ENCODE measurements at regions not wholly inside any gene's neighbourhood (a gene's known extent, or its start where the extent isn't known, plus 50 kb on each side); places are given as distances from the start of the nearest gene placed in this dataset.

DNA sequence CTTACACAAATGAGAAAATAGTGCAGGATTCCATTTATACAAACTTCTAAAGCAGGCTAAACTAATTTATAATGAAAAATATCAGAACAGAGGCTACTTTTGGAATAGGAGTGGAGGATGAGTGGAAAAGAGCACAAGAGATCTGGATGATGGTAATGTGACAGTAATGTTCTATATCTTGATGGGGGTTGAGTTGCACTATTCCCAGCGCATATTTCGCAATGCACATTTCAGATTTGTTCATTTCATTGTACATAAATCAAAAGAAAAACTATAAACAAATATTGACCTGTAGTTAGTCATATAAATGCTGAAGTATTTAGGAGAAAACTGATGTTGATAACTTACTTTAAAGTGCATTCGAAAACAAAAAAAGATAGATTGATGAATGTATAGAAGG lies 177.0 kb upstream of the MAOA start:
- Mint-ChIP-seq H3K27ac (no peak overlapping the region), H3K27me3 (ENCODE audit: insufficient read depth) (no peaks in the 10 kb centered on the region), H3K4me1 (ENCODE audit: low read depth) (no peaks in the 10 kb centered on the region), H3K36me3 (ENCODE audit: low read depth) (no peaks in the 10 kb centered on the region), H3K4me3 (no peak overlapping the region), H3K9me3 (no peaks in the 10 kb centered on the region)
- no peak for DNase-seq (ENCODE audit: low spot score)
- intact Hi-C loops (cut with micrococcal nuclease): no loop called here

DNA sequence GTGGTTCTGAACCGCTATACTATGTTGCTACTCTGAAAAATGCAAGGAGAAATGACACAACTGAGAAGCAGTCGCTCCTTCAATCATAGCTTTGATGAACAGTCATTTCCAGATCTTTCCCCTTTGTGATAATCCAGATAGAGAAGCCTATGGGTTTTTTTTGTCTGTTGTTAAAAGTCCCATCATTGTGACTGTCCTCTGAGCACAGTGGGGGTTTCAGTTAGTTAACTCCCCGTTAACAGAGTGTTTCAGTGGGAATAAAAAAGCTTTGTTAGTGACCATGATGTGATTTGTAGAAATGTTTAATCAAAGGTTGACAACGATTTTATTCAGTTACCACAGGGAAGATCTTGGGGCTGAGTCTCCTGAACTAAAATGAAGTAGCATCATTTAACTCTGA lies 176.2 kb upstream of the MAOA start:
- Mint-ChIP-seq H3K36me3 (ENCODE audit: low read depth) (no peaks in the 10 kb centered on the region), H3K4me1 (ENCODE audit: low read depth) (no peaks in the 10 kb centered on the region), H3K9me3 (no peaks in the 10 kb centered on the region), H3K27me3 (ENCODE audit: insufficient read depth) (no peaks in the 10 kb centered on the region), H3K27ac (no peak overlapping the region), H3K4me3 (no peak overlapping the region)
- intact Hi-C loops (cut with micrococcal nuclease): no loop called here
- no peak for DNase-seq (ENCODE audit: low spot score)

DNA sequence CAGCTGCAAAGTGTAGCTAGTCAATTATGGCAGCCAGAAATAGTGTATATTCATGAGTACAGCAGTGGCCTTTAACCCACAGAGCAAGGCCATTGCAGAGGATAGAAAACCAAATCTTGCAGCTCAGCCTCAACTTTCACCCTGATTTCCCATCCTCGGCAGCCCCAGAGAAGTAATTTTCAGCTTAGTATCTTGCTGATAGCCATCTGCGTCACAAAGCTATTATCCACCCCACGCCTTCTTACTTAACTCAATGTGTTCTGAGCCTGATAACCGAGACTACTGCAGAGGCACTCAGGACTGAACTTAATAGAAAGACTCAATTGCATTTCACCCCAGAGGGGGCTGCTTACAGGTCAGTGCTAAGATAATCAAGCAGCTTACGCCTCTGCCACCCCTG lies 174.5 kb upstream of the MAOA start:
- Mint-ChIP-seq H3K36me3 (ENCODE audit: low read depth) (no peaks in the 10 kb centered on the region), H3K4me1 (ENCODE audit: low read depth) (no peaks in the 10 kb centered on the region), H3K27me3 (ENCODE audit: insufficient read depth) (no peaks in the 10 kb centered on the region), H3K9me3 (no peaks in the 10 kb centered on the region), H3K27ac (no peak overlapping the region), H3K4me3 (no peak overlapping the region)
- intact Hi-C loops (cut with micrococcal nuclease): no loop called here
- no peak for DNase-seq (ENCODE audit: low spot score)

DNA sequence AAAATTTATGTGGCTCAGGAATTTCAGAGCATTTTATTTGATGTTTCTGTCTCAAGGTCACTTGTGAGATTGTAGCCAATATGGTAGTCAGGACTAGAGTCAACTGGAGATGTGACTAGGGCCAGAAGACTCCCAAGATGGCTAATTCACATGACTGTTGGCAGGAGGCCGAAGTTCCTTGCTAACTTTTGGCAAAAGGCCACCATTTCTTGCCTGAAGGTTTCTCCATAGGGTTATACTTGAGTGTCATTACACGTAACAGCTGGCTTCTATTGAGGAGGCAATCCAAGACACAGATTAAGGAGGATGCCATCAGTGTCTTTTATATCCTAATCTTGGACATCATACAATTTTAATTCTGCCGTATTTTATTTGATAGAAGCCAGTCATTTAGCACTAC lies 162.3 kb upstream of the MAOA start:
- Mint-ChIP-seq H3K27me3 (ENCODE audit: insufficient read depth) (no peaks in the 10 kb centered on the region), H3K4me3 (no peak overlapping the region), H3K27ac (no peak overlapping the region), H3K36me3 (ENCODE audit: low read depth) (no peaks in the 10 kb centered on the region), H3K9me3 (no peaks in the 10 kb centered on the region), H3K4me1 (ENCODE audit: low read depth) (no peaks in the 10 kb centered on the region)
- intact Hi-C loops (cut with micrococcal nuclease): no loop called here
- DNase-seq (ENCODE audit: low spot score): no peak

DNA sequence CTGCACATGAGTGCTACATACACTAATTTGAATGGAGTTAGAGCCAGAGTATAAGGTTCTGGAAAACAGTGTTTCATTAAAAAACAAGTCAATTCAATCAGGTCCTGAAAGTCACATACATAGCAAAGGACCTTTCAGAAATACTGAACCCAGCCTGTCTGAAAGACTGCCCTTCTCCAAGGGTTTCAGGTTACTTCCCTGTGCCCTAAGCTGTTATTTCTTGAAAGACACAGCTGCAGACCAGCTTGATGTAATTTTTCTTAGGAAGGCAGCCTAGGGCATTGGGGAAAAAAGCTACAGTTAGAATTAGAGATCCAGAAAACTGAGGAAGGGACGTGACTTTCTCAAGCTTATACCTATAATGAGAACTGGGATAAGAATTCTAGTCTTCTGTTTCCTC lies 155.9 kb upstream of the MAOA start:
- intact Hi-C loops (cut with micrococcal nuclease): no loop called here
- Mint-ChIP-seq H3K4me1 (ENCODE audit: low read depth) (no peaks in the 10 kb centered on the region), H3K4me3 (no peak overlapping the region), H3K9me3 (no peaks in the 10 kb centered on the region), H3K27me3 (ENCODE audit: insufficient read depth) (no peaks in the 10 kb centered on the region), H3K27ac (no peak overlapping the region), H3K36me3 (ENCODE audit: low read depth) (no peaks in the 10 kb centered on the region)
- DNase-seq (ENCODE audit: low spot score): no peak

DNA sequence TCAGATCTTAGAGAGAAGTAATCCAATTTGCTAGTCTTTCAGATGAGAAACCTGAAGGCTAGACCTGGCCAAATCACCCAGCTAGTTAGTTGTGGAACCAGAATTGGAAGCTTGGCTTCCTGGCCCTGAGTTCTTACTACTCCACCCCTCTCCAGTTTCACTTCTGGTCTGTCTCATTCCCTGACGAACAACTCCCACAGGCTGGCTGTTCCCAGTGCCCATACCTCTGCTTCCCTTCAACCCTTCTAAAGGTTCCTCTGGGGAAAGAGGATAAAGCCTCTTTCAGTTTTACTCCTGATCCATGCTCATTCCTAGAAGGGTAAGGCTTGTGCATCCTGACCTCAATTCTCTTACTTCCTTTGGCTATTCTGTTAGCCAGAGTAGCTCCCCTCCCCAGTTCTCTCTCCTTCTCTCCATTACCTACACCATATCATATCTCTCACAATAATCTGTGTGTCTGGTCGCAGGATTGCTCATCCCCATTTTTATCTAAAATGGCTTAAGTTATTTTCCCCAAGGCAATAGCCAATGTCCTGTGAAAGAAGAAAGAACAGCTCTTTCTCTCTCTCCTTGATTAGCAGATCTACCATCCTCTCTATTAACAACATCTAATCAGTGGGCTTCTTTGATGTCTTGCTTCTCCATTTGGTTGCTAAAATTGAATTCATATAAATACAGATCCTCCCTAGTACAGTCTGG lies 155.0 kb upstream of the MAOA start:
- H3K4me1 Mint-ChIP-seq (ENCODE audit: low read depth): no peaks in the 10 kb centered on the region
- no peak overlapping the region for H3K27ac Mint-ChIP-seq
- no peaks in the 10 kb centered on the region for H3K9me3 Mint-ChIP-seq
- H3K36me3 Mint-ChIP-seq (ENCODE audit: low read depth): no peaks in the 10 kb centered on the region
- no peaks in the 10 kb centered on the region for H3K27me3 Mint-ChIP-seq (ENCODE audit: insufficient read depth)
- no peak for DNase-seq (ENCODE audit: low spot score)
- intact Hi-C loops (cut with micrococcal nuclease): no loop called here
- H3K4me3 Mint-ChIP-seq: no peak overlapping the region

DNA sequence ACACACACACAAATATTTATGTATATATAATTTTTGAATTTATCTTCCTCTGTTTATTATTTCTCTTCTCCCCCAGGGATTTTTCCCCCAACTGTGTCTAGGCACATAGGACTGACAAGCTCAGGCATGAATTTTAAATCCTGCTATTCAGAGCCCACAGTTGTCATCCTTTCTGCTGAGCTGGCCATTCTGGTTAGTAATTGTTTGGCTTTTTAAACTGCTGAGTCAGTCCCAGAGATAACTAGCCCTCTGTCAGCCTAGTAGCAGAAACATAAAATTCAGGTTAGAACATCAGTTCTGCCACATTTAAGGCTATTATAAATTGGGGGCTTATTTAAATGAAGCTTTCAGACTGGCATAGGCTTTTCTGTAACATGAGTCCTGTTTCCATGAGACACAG lies 151.7 kb upstream of the MAOA start:
- no peak overlapping the region for H3K4me3 Mint-ChIP-seq
- H3K9me3 Mint-ChIP-seq: no peaks in the 10 kb centered on the region
- H3K27ac Mint-ChIP-seq: no peak overlapping the region
- DNase-seq (ENCODE audit: low spot score): no peak
- no peaks in the 10 kb centered on the region for H3K27me3 Mint-ChIP-seq (ENCODE audit: insufficient read depth)
- intact Hi-C loops (cut with micrococcal nuclease): no loop called here
- H3K36me3 Mint-ChIP-seq (ENCODE audit: low read depth): no peaks in the 10 kb centered on the region
- no peaks in the 10 kb centered on the region for H3K4me1 Mint-ChIP-seq (ENCODE audit: low read depth)

DNA sequence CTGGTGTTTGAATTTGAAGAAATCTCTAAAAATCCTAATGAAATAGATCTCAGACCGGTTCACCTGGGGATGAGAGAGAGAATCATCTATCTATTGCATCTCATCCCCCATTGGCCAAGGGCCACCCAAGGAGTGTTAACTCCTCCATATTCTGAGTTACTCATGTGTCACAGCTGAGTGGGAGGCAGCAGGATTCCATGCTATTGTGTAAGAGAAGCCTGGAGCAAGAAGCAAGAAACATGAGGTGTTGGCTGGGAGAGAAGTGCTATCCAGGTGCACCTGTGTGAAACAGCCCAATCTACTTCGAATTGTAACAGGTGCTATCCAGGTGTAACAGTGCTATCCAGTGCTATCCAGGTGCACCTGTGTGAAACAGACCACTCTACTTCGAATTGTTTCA lies 150.3 kb upstream of the MAOA start:
- no peaks in the 10 kb centered on the region for H3K9me3 Mint-ChIP-seq
- H3K27ac Mint-ChIP-seq: no peak overlapping the region
- no peaks in the 10 kb centered on the region for H3K36me3 Mint-ChIP-seq (ENCODE audit: low read depth)
- H3K4me1 Mint-ChIP-seq (ENCODE audit: low read depth): no peaks in the 10 kb centered on the region
- DNase-seq (ENCODE audit: low spot score): no peak
- intact Hi-C loops (cut with micrococcal nuclease): no loop called here
- H3K4me3 Mint-ChIP-seq: no peak overlapping the region
- peaks cover 1% of the 10 kb centered on the region for H3K27me3 Mint-ChIP-seq (ENCODE audit: insufficient read depth)

DNA sequence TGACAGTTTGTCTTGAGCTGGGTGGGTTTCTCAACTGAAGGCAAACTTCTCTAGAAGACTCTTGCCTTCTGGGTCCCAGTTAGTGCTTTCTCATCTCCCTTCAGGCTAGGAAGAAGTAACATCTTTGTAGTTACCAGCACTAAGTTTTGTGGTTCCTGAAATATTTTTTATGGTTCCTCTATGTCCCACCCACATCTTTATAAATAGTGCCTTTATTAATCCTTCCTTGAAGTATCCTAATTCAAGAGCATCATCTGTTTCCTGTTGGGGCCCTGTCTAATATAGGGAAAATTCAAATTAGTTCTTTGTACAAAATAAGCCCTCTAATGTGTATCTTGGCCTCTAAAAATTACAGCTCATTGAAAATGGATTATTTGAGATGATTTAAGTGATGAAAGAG lies 147.4 kb upstream of the MAOA start:
- Mint-ChIP-seq H3K4me3 (no peak overlapping the region), H3K27ac (no peak overlapping the region), H3K9me3 (no peaks in the 10 kb centered on the region), H3K36me3 (ENCODE audit: low read depth) (no peaks in the 10 kb centered on the region), H3K27me3 (ENCODE audit: insufficient read depth) (peaks cover 1% of the 10 kb centered on the region), H3K4me1 (ENCODE audit: low read depth) (no peaks in the 10 kb centered on the region)
- DNase-seq (ENCODE audit: low spot score): no peak
- intact Hi-C loops (cut with micrococcal nuclease): no loop called here

DNA sequence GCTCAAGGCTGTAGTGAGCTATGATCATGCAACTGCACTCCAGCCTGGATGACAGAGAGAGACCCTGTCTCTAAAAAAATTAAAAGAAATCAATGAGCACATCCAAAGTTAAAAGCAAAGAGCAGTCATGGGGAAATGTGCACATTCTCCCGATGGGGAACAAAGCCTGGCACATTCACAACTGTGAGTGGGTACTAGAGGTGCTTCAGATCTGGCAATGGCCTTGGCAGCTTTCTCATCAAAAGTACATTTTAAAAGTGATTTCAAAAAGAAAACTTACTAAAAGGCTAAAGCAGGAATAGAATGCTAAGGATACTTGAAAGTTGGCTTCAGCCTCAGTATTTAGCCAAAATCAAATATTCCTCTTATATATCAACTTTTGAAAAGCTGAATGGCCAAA lies 145.9 kb upstream of the MAOA start:
- Mint-ChIP-seq H3K27me3 (ENCODE audit: insufficient read depth) (peaks cover 1% of the 10 kb centered on the region), H3K9me3 (no peaks in the 10 kb centered on the region), H3K4me1 (ENCODE audit: low read depth) (peaks cover 4% of the 10 kb centered on the region), H3K27ac (no peak overlapping the region), H3K36me3 (ENCODE audit: low read depth) (no peaks in the 10 kb centered on the region), H3K4me3 (no peak overlapping the region)
- intact Hi-C loops (cut with micrococcal nuclease): no loop called here
- no peak for DNase-seq (ENCODE audit: low spot score)

DNA sequence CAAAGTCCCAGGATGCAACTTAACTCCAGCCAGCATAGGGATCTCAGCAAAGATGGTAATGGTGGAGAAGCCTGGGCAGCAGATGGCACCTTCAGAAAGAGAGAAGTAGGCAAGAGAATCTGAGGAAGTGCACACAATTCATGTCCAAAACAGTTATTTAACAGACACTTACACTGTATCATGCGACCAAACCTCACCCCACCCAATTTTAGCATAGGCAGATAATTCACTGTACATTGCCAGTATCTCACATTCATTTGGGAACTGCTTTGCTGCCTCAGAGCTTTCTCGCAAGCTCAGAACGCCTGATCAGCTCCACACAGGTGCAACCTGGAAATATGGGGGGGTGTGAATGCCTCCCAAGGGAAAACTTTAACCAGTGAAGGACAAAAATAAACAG lies 143.0 kb upstream of the MAOA start:
- no peak overlapping the region for H3K4me3 Mint-ChIP-seq
- intact Hi-C loops (cut with micrococcal nuclease): no loop called here
- no peaks in the 10 kb centered on the region for H3K36me3 Mint-ChIP-seq (ENCODE audit: low read depth)
- no peak for DNase-seq (ENCODE audit: low spot score)
- peaks cover 1% of the 10 kb centered on the region for H3K27me3 Mint-ChIP-seq (ENCODE audit: insufficient read depth)
- no peaks in the 10 kb centered on the region for H3K9me3 Mint-ChIP-seq
- peaks cover 4% of the 10 kb centered on the region for H3K4me1 Mint-ChIP-seq (ENCODE audit: low read depth)
- H3K27ac Mint-ChIP-seq: no peak overlapping the region

DNA sequence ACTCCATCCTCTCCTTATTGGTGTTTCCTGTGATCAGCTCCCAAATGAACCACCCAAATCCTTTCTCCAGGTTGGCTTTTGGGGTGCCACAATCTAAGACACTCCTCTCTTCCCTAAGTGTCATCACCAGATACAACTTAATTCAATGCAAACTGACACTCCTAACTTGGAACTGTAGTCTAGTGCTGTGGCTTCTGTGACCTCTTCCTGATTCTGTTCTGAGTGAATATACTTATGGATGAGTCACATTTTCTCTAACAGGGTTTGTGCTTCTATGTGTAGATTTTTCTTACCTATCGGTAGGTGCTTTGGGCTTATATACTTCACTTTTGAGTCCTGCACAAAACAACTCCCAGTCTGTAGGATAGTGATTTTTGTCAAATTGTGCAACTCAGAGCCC lies 141.3 kb upstream of the MAOA start:
- peaks cover 1% of the 10 kb centered on the region for H3K27me3 Mint-ChIP-seq (ENCODE audit: insufficient read depth)
- no peaks in the 10 kb centered on the region for H3K36me3 Mint-ChIP-seq (ENCODE audit: low read depth)
- H3K4me1 Mint-ChIP-seq (ENCODE audit: low read depth): peaks cover 4% of the 10 kb centered on the region
- no peaks in the 10 kb centered on the region for H3K9me3 Mint-ChIP-seq
- H3K27ac Mint-ChIP-seq: no peak overlapping the region
- no peak overlapping the region for H3K4me3 Mint-ChIP-seq
- DNase-seq (ENCODE audit: low spot score): no peak
- intact Hi-C loops (cut with micrococcal nuclease): no loop called here

DNA sequence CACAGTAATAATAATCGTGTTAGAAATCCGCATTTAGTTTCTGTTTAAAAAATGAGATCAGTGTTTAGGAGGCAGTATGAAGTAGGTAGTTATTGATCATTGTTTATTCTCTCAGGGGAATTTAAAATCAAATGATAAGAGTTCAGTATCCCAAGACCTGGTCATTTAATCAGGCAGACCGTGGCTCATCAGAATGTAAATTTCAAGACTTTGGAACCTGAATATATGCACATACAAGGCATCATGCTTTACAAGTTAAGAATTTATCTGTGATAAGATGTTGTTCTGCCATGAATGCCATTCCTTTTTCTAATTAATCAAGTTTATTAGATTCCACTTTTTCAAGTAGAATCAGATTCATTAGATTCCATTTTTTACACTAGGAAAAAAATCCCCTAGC lies 133.5 kb upstream of the MAOA start:
- no peaks in the 10 kb centered on the region for H3K27me3 Mint-ChIP-seq (ENCODE audit: insufficient read depth)

DNA sequence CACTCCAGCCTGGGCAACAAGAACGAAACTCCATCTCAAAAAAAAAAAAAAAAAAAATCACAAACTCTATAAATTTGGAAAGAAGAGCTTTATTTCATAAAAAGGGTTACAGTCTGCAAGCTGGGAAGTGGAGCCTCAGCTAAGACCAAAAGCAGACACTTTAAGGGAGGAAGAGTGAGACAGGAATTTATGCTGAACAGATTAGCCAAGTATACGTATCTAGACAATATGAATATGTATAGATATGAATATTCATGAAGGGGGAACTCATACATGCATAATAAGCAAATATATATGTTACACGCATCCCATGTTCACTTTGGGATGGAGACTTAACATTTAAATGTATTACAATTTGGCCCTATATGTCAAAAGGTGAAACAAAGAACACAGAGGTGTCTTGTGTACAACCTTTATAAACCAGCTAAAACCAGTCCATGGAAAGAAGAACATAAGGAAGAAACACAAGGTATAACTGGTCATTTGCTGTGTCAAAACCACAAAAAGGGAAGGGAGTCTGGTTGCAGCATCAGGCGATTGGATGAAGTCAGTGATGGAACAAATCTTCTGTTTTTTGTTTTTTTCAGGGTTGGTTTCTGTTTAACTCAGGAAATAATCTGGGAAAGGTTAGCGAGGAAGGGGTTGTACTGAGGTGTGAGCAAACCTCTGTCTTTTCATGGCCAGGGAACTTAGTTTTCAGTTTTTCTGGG lies 130.0 kb upstream of the MAOA start:
- Mint-ChIP-seq H3K27ac (no peak overlapping the region), H3K27me3 (ENCODE audit: insufficient read depth) (no peaks in the 10 kb centered on the region), H3K36me3 (ENCODE audit: low read depth) (no peaks in the 10 kb centered on the region)

More for the DNA sequence above, 133.5 kb upstream of the MAOA start:
- no peak overlapping the region for H3K4me3 Mint-ChIP-seq
- H3K4me1 Mint-ChIP-seq (ENCODE audit: low read depth): no peaks in the 10 kb centered on the region
- no peak for DNase-seq (ENCODE audit: low spot score)
- no peak overlapping the region for H3K27ac Mint-ChIP-seq
- no peaks in the 10 kb centered on the region for H3K36me3 Mint-ChIP-seq (ENCODE audit: low read depth)
- intact Hi-C loops (cut with micrococcal nuclease): no loop called here
- H3K9me3 Mint-ChIP-seq: no peaks in the 10 kb centered on the region

More for the DNA sequence above, 130.0 kb upstream of the MAOA start:
- Mint-ChIP-seq H3K9me3 (no peaks in the 10 kb centered on the region), H3K4me1 (ENCODE audit: low read depth) (no peaks in the 10 kb centered on the region), H3K4me3 (no peak overlapping the region)
- intact Hi-C loops (cut with micrococcal nuclease): no loop called here
- no peak for DNase-seq (ENCODE audit: low spot score)
